DOHH2 (cell line): ENCODE measurements at regions not wholly inside any gene's neighbourhood (a gene's known extent, or its start where the extent isn't known, plus 50 kb on each side); places are given as distances from the start of the nearest gene placed in this dataset.

Experiments
- H3F3A ChIP-seq: fragments of 200-600 bp; sonication (generic), shearing (Covaris generic); 2 replicates; pipeline ENCODE4 v1.6.0; 2016; ENCODE audit warnings: antibody characterized with exemption, mild to moderate bottlenecking; ENCODE audit not compliant: control insufficient read depth, insufficient read depth
- H3K27ac ChIP-seq: fragments of 200-600 bp; sonication (generic); 2 replicates; pipeline ENCODE4 v1.5.1; 2014; ENCODE audit warnings: low read depth, mild to moderate bottlenecking, low read length, moderate library complexity
- H3K27me3 ChIP-seq: fragments of 200-600 bp; sonication (generic); 2 replicates; pipeline ENCODE4 v1.6.1; 2014; ENCODE audit warnings: mild to moderate bottlenecking, low read length, mixed read lengths; ENCODE audit not compliant: control insufficient read depth
- H3K36me3 ChIP-seq: fragments of 200-600 bp; sonication (generic); 2 replicates; pipeline ENCODE4 v1.6.1; 2014; ENCODE audit warnings: mild to moderate bottlenecking, low read length, moderate library complexity, mixed read lengths; ENCODE audit not compliant: control insufficient read depth
- H3K4me1 ChIP-seq: fragments of 200-600 bp; sonication (generic); 2 replicates; pipeline ENCODE4 v1.6.1; 2014; ENCODE audit warnings: mild to moderate bottlenecking, low read length, mixed read lengths; ENCODE audit not compliant: control insufficient read depth
- H3K4me2 ChIP-seq: fragments of 200-600 bp; sonication (generic); 2 replicates; pipeline ENCODE4 v1.6.0; 2014; ENCODE audit warnings: mild to moderate bottlenecking, low read length, moderate library complexity
- H3K4me3 ChIP-seq: fragments of 200-600 bp; sonication (generic); 2 replicates; pipeline ENCODE4 v1.5.1; 2014; ENCODE audit warnings: mild to moderate bottlenecking, low read length, mixed read lengths
- H3K79me2 ChIP-seq: fragments of 200-600 bp; sonication (generic); 2 replicates; pipeline ENCODE4 v1.6.1; 2014; ENCODE audit warnings: mild to moderate bottlenecking, low read length, mixed read lengths; ENCODE audit not compliant: control insufficient read depth
- H3K9me2 ChIP-seq: fragments of 200-600 bp; sonication (generic); replicated peaks from 2 replicates; pipeline ENCODE4 v1.6.1; 2014; ENCODE audit warnings: mild to moderate bottlenecking, low read length, mixed read lengths; ENCODE audit not compliant: control insufficient read depth
- H3K9me3 ChIP-seq: fragments of 200-600 bp; sonication (generic); 2 replicates; pipeline ENCODE4 v1.6.1; 2014; ENCODE audit warnings: antibody characterized with exemption, low read length, mixed read lengths; ENCODE audit not compliant: control insufficient read depth, insufficient read depth
- H4K20me1 ChIP-seq: fragments of 200-600 bp; sonication (generic); 2 replicates; pipeline ENCODE4 v1.6.0; 2014; ENCODE audit warnings: low read depth, mild to moderate bottlenecking, antibody characterized with exemption, low read length, moderate library complexity; ENCODE audit not compliant: control insufficient read depth, insufficient read depth
- EZH2phosphoT487 ChIP-seq: fragments of 200-600 bp; sonication (generic); IDR thresholded peaks from 2 replicates; pipeline ENCODE4 v1.6.1; 2017; ENCODE audit warnings: borderline replicate concordance, mild to moderate bottlenecking, antibody characterized with exemption, low read length, moderate library complexity, mixed read lengths
- TF ChIP-seq, protein P1 (sequence below): fragments of 200-600 bp; sonication (generic); IDR thresholded peaks from one replicate; pipeline ENCODE4 v1.5.1; 2014; ENCODE audit warnings: antibody characterized with exemption, mild to moderate bottlenecking, low read depth, low read length; ENCODE audit not compliant: poor library complexity, severe bottlenecking

- Histone ChIP-seq H3K36me3 (peaks cover 6% of the 10 kb centered on the region; the same call in 1 of the 2 replicates), H3K4me2 (no peak overlapping the region), H3K79me2 (no peaks in the 10 kb centered on the region), H3K27ac (no peak overlapping the region), H3K4me3 (no peak overlapping the region), H3K9me2 (no peaks in the 10 kb centered on the region), H3K4me1 (peaks cover 29% of the 10 kb centered on the region), H3K27me3 (no peaks in the 10 kb centered on the region), H3F3A (0 out of 2 replicates have a peak, but pooled peaks cover 5% of the 10 kb centered on the region), H4K20me1 (no peaks in the 10 kb centered on the region), H3K9me3 (0 out of 2 replicates have a peak, but pooled peaks cover 3% of the 10 kb centered on the region)
- no peak for TF ChIP-seq EZH2phosphoT487
- TF ChIP-seq, protein P1, sequence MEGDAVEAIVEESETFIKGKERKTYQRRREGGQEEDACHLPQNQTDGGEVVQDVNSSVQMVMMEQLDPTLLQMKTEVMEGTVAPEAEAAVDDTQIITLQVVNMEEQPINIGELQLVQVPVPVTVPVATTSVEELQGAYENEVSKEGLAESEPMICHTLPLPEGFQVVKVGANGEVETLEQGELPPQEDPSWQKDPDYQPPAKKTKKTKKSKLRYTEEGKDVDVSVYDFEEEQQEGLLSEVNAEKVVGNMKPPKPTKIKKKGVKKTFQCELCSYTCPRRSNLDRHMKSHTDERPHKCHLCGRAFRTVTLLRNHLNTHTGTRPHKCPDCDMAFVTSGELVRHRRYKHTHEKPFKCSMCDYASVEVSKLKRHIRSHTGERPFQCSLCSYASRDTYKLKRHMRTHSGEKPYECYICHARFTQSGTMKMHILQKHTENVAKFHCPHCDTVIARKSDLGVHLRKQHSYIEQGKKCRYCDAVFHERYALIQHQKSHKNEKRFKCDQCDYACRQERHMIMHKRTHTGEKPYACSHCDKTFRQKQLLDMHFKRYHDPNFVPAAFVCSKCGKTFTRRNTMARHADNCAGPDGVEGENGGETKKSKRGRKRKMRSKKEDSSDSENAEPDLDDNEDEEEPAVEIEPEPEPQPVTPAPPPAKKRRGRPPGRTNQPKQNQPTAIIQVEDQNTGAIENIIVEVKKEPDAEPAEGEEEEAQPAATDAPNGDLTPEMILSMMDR, result no peak
These were observed 269.6 kb upstream of the PPFIA2 start for GRCh38 chr12:82028772-82029171.

GRCh38 chr12:82027612-82028011 lies 268.5 kb upstream of the PPFIA2 start:
- Histone ChIP-seq H3F3A (0 out of 2 replicates have a peak, but pooled peaks cover 5% of the 10 kb centered on the region), H3K27me3 (no peaks in the 10 kb centered on the region), H3K4me2 (peak overlapping the region; percentile 51), H3K36me3 (peaks cover 6% of the 10 kb centered on the region; the same call in 1 of the 2 replicates), H4K20me1 (no peaks in the 10 kb centered on the region), H3K27ac (peak overlapping the region; percentile 65), H3K4me3 (peak overlapping the region; percentile 43), H3K9me3 (no peaks in the 10 kb centered on the region), H3K4me1 (peaks cover 29% of the 10 kb centered on the region), H3K79me2 (no peaks in the 10 kb centered on the region), H3K9me2 (no peaks in the 10 kb centered on the region)
- TF ChIP-seq EZH2phosphoT487, result no peak
- TF ChIP-seq, protein P1, result no peak

DNA sequence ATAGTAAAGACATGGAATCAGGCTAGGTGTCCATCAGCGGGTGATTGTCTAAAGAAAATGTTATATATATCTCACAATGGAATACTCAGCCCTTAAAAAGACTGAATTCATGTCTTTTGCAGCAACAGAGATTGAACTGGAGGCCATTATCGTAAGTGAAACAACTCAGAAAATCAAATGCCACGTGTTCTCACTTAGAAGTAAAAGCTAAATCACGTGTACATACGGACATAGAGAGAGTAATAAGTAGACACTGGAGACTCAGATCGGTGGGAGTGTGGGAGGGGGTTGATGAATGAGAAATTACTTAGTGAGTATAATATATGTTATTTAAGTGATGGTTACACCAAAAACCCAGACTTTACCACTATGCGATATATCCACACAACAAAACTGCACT lies 266.3 kb upstream of the PPFIA2 start:
- H3K9me2 ChIP-seq, result no peaks in the 10 kb centered on the region
- no peaks in the 10 kb centered on the region for H3K9me3 ChIP-seq
- no peaks in the 10 kb centered on the region for H3K79me2 ChIP-seq
- TF ChIP-seq EZH2phosphoT487, result no peak
- peaks cover 29% of the 10 kb centered on the region for H3K4me1 ChIP-seq
- no peak overlapping the region for H3K4me3 ChIP-seq
- H3K4me2 ChIP-seq, result no peak overlapping the region
- no peaks in the 10 kb centered on the region for H3K27me3 ChIP-seq
- H3K36me3 ChIP-seq, result peaks cover 6% of the 10 kb centered on the region; the same call in 1 of the 2 replicates
- no peaks in the 10 kb centered on the region for H4K20me1 ChIP-seq
- no peak overlapping the region for H3K27ac ChIP-seq
- 0 out of 2 replicates have a peak, but pooled peaks cover 5% of the 10 kb centered on the region for H3F3A ChIP-seq

GRCh38 chr12:82019533-82019932 lies 260.4 kb upstream of the PPFIA2 start:
- Histone ChIP-seq H3K36me3 (no peaks in the 10 kb centered on the region), H3K4me2 (no peak overlapping the region), H3K9me2 (no peaks in the 10 kb centered on the region), H4K20me1 (no peaks in the 10 kb centered on the region), H3K79me2 (no peaks in the 10 kb centered on the region), H3K4me3 (no peak overlapping the region), H3F3A (no peaks in the 10 kb centered on the region), H3K27me3 (no peaks in the 10 kb centered on the region), H3K4me1 (no peaks in the 10 kb centered on the region), H3K9me3 (peaks cover 10% of the 10 kb centered on the region; the same call in 1 of the 2 replicates), H3K27ac (no peak overlapping the region)
- no peak for TF ChIP-seq EZH2phosphoT487
- TF ChIP-seq, protein P1, result peak; percentile 25
